ENCODE measurements at regions not wholly inside any gene's neighbourhood (a gene's known extent, or its start where the extent isn't known, plus 50 kb on each side); places are given as distances from the start of the nearest gene placed in this dataset.

GRCh38 chr7:41416208-41416595 is 286.7 kb downstream of the INHBA start:
- TF ChIP-seq POLR2A (IDR thresholded peaks at IDR 0.05) (no peak), CTCF (IDR thresholded peaks at IDR 0.05) (no peak)
